ENCODE measurements at regions not wholly inside any gene's neighbourhood (a gene's known extent, or its start where the extent isn't known, plus 50 kb on each side); places are given as distances from the start of the nearest gene placed in this dataset.

DNA sequence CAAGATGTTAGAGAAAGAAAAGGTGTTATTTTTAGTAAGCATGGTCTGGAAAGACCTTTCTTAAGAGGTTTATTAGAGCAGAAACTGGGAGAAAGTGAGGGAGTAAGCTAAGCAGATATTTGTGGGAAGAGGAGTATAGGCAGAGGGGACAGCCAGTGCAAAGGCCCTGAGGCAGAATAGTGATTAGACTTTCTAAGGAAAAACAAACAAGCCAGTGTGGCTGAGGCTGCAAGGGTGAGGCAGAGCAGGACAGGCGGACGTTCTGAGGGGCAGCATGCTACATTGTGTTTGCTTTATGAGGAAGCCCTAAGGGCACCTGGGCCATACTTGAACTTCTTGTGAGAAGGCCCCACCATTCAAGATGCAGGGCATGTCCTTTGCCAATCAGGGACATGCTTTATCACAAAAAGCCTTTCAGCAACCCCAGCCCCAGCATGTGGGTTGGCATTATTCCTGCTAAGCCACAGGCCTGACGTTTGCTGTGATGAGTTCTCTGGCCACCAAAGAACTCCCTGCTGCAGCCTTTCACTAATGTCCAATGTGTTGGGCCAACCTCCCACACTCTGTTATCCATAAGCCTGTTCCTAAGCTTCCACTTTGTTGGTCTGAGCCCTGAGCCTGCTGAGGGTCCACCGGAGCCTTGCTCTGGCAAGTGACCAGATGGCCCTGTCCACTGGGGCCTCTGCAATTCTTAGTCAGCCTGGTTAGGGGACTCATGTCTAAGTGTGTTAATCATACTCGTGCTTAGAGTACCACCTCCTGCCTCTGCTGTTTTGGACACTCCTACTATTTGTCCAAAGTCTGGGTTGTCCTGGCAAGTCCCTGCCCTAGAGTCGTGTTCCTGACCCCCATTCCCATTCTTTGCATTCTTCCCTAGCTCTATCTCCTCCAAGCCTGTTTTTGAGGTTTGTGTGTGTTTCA lies 209.9 kb upstream of the CTNNB1 start:
- POLR2A ChIA-PET: no interaction called here
- TF ChIP-seq, protein P1, sequence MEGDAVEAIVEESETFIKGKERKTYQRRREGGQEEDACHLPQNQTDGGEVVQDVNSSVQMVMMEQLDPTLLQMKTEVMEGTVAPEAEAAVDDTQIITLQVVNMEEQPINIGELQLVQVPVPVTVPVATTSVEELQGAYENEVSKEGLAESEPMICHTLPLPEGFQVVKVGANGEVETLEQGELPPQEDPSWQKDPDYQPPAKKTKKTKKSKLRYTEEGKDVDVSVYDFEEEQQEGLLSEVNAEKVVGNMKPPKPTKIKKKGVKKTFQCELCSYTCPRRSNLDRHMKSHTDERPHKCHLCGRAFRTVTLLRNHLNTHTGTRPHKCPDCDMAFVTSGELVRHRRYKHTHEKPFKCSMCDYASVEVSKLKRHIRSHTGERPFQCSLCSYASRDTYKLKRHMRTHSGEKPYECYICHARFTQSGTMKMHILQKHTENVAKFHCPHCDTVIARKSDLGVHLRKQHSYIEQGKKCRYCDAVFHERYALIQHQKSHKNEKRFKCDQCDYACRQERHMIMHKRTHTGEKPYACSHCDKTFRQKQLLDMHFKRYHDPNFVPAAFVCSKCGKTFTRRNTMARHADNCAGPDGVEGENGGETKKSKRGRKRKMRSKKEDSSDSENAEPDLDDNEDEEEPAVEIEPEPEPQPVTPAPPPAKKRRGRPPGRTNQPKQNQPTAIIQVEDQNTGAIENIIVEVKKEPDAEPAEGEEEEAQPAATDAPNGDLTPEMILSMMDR (IDR thresholded peaks at IDR 0.05; ENCODE audit: control extremely low read depth, extremely low read depth, low read depth, missing control alignments): no peak
- CTCF ChIA-PET: no interaction called here
- no peak for DNase-seq (ENCODE audit: extremely low spot score)

DNA sequence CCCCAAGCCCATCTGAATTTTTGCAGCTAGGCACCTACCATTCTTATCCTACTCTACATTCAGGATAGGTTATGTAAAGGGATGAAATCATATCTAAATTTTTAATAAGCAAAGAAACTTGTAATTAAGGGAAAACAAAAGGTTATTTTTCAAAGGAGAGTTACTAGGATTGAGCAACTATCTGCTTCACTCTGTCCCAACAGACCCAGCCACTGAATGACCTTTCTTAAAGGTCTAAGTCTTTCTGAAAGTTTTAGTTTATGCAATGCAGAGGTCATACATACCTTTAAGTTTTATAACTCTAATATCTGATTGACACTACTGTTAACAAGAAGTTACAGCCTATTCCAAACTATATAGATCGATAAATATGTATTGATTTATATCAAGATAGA lies 209.2 kb upstream of the CTNNB1 start:
- TF ChIP-seq, protein P1 (IDR thresholded peaks at IDR 0.05; ENCODE audit: control extremely low read depth, extremely low read depth, low read depth, missing control alignments): no peak
- CTCF ChIA-PET: no interaction called here
- no peak for DNase-seq (ENCODE audit: extremely low spot score)
- POLR2A ChIA-PET: no interaction called here

DNA sequence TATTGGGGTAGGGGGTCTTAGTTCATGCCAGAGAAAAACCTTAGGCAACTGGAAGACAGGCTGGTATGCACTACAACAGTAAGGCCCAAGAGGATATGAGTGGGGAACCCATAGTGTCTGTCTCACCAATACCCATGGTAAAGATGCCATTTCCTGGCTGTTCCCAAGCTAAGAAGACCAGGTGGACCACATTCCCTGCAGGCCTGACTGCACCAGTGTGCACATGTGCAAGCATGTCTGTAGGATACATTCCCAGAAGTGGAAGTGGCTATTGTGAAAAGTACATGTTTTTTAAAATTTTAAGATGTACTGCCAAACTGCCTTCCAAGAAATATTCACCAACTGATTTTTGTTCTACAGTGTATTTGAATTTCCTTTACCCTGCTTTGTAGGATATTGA lies 207.3 kb upstream of the CTNNB1 start:
- ChIA-PET CTCF (interaction anchor here (0.6 kb wide), 1 partner anchor 10 kb away, joined by 3 read pairs; no protein-coding TSS in a partner anchor), POLR2A (no interaction called here)
- DNase-seq (ENCODE audit: extremely low spot score): no peak
- TF ChIP-seq, protein P1 (IDR thresholded peaks at IDR 0.05; ENCODE audit: control extremely low read depth, extremely low read depth, low read depth, missing control alignments): no peak

DNA sequence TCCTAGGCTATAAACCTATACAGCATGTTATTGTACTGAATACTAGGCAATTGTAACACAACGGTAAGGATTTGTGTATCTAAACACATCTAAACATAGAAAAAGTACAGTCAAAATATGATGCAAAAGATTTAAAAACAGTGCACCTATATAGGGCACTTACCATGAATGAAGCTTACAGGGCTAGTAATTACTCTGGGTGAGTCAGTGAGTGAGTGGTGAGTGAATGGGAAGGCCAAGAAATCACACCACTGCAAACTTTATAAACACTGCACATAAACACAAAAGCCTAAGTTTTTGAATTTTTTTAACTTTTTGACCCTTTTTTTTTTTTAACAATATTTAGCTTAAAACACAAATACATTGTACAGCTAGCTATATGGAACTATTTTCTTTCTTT lies 204.7 kb upstream of the CTNNB1 start:
- POLR2A ChIA-PET: no interaction called here
- DNase-seq (ENCODE audit: extremely low spot score): no peak
- CTCF ChIA-PET: interaction anchor here (0.9 to 1.0 kb wide), 2 partner anchors 11 to 444 kb away, joined by 3 read pairs; no protein-coding TSS in a partner anchor
- TF ChIP-seq, protein P1 (IDR thresholded peaks at IDR 0.05; ENCODE audit: control extremely low read depth, extremely low read depth, low read depth, missing control alignments): no peak

DNA sequence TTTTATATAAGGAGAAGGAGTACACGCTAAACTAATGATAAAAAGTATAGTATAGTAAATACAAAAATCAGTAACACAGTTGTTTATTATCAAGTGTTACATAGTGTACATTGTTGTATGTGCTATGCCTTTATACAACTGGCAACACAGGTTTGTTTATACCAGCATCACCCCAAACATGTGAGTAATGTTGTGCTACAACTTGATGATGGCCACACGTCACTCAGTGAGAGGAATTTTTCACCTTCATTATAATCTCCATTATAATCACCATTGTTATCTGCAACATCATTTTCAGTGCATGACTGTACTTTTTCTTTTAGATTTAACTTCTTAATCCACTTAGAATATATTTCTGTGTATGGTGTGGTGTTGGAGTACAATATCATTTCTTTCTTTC lies 204.0 kb upstream of the CTNNB1 start:
- POLR2A ChIA-PET: no interaction called here

DNA sequence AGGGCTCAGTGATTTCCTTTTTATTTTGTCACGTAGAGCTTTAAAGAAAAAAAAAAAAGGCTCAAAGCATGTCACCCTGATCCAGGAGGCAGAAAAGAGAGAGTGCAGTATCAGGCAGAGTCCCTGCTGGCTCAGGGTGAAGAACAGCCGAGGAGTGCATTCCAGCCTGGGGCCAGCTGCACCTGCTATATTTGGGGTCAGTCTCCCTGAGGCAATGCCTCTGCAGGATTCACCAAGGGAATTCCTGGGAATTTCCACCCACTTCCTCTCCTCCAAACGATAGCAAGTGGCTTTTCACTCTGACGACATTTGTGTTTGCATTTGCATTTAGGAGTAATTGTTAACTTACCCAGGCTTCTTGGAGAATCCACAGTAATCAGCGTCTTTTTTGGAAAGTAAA lies 202.9 kb upstream of the CTNNB1 start:
- ChIA-PET CTCF (no interaction called here), POLR2A (no interaction called here)
- DNase-seq (ENCODE audit: extremely low spot score): no peak
- TF ChIP-seq, protein P1 (IDR thresholded peaks at IDR 0.05; ENCODE audit: control extremely low read depth, extremely low read depth, low read depth, missing control alignments): no peak

More for the DNA sequence above, 204.0 kb upstream of the CTNNB1 start:
- CTCF ChIA-PET: interaction anchor here (0.9 kb wide), 1 partner anchor 12 kb away, joined by 3 read pairs; no protein-coding TSS in a partner anchor
- DNase-seq (ENCODE audit: extremely low spot score): no peak
- TF ChIP-seq, protein P1 (IDR thresholded peaks at IDR 0.05; ENCODE audit: control extremely low read depth, extremely low read depth, low read depth, missing control alignments): no peak

Measured in GM10248 (cell line).